Caki2 (cell line): ENCODE measurements at regions not wholly inside any gene's neighbourhood (a gene's known extent, or its start where the extent isn't known, plus 50 kb on each side); places are given as distances from the start of the nearest gene placed in this dataset.
A peak's percentile ranks its signal among the peaks of the same experiment; 100 is the strongest.
"Not testable (repeated sequence)": the region's sequence is repeated elsewhere in the genome, so short reads cannot be mapped to it uniquely, and the experiment has no call there.

Source experiments
- DNase-seq: peaks from one replicate; pipeline ENCODE4 v3.0.0-alpha.2; 2015; ENCODE audit warnings: low read depth
- in situ Hi-C: cut with HindIII; loops from 2 replicates; pipeline ENCODE4 v1.10.0; 2016; ENCODE audit warnings: low sequenced_read_pairs, low pct_unique_long_range_greater_than_20kb, mixed read lengths

DNA sequence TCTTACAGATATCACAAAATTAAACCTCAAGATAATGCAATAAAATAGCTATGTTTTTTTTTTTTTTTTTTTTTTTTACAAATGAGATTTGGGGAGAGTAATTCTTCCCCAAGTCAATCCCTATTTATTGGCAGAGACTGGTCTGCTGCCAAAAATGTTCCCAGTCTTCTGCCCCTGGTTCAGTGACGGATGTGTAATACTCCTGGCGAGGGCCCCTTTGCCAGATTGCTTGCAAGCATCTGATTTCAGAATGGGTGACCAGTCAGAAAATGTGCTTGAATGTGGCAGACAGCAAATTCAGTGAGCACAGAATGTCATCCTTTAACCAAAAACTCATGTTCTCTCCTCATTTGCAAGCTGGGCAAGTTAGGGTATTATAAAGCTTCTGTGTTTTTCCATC is 363.8 kb upstream of the MTNR1B start:
- no peak for DNase-seq
- in situ Hi-C loops = no loop called here

DNA sequence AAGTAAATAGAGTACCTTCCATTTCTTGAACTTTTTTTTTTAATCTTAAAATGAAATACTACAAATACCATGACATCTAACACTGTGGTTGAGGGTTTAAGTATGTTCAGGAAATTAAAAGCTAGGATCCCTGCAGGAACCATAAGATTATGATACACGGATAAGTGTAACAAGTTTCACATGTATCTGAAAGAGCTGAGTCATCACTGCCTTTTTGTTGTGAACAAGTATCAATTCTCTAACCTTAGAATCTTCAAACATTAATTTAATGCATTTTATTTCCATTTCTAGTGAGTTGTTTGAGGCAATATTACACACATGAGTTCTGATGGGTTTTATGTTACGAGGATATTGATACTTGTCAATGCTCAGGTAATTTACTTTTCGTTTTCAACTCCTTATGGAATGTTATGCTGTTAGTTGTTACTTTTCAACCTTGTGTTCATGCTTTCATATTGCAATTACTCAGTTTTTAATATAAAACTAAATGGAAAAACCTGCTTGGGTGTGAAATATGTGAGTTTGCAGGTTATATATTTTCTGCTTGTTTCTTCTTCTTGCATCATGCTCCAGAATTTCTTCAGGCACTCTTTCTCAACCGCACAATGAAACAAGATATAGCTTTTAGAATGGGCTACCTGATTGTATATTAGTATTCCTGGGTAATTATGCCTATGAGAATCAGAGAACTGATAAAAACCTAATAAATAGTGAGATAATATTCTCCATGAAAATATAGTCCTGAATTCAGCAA is 361.3 kb upstream of the MTNR1B start:
- DNase-seq = no peak
- in situ Hi-C loops = no loop called here

DNA sequence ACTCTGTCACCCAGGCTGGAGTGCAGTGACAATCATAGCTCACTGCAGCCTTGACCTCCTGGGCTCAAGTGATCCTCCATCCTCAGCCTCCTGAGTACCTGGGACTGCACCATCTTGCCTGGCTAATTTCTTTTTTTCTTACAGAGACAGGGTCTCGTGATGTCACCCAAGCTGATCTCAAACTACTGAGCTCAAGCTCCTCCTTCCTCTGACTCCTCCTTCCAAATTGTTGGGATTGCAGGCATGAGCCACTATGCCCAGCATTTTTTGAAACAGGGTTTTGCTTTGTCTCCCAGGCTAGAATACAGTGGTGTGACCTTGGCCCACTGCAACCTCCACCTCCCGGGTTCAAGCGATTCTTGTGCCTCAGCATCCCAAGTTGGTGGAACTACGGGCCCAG is 358.3 kb upstream of the MTNR1B start:
- DNase-seq = no peak
- in situ Hi-C loops = no loop called here

DNA sequence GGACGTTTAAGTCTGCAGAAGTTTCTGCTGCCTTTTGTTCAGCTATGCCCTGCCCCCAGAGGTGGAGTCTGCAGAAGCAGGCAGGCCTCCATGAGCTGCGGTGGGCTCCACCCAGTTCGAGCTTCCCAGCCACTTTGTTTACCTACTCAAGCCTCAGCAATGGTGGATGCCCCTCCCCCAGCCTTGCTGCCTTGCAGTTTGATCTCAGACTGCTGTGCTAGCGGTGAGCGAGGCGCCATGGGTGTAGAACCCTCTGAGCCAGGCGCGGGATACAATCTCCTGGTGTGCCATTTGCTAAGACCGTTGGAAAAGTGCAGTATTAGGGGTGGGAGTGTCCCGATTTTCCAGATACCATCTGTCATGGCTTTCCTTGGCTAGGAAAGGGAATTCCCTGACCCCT is 351.4 kb upstream of the MTNR1B start:
- DNase-seq, in situ Hi-C loops: not testable (repeated sequence)

DNA sequence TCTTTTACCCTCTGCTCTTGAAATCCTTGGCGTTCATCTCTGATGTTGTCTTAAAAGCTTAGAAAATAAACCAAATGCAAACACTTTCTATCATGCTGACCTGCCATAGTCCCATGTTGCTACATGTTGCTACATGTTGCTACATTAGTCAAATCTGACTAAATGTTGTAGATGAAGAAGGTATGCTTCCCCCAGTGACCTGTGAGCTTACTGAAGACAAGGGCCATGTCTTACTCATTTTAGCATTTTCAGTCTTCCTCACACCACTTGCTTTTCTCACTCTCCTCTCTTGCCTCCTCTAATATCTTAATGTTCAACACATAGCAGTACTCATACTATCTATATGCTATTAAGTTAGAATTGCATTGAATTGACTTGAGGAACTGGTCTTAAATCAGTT is 346.4 kb upstream of the MTNR1B start:
- DNase-seq = no peak
- in situ Hi-C loops = no loop called here

DNA sequence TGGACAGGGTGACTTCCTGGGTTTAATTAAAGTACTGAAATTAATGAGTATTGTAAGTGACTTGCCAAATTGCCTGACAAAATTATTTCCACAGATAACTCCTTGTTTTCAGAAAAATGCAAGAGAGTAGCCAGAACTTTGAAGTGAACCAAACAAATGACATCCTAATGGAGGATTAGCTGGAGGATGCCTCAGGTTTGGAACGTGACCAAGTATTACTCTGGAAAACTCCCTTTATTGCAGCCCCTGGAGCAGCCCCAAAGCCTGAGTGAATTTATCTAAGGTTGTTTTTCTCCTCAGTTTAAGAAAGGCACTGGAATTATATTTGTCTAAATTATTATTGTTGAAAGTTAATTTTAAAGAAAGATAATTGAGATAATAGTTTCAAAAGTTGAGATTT is 343.6 kb upstream of the MTNR1B start:
- in situ Hi-C loops = no loop called here
- DNase-seq = no peak

DNA sequence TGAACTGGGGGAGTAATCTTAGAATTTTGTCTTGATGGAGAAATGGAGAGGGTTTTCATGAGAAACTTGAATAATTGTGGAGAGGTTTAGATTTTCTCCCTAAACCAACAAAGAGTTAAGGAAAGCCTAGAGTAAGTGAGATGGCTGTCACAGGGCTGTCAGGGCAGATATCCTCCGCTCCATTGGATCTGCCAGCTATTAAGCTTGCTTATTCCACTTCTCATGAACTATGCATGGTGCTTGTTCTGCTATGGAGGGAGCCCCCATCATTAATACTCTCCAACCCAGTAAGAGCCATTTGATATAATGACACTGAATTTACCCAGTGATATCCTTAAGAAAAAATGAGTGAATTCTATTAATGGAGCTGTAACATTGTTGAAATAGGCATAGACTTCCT is 342.8 kb upstream of the MTNR1B start:
- no peak for DNase-seq
- in situ Hi-C loops = no loop called here

DNA sequence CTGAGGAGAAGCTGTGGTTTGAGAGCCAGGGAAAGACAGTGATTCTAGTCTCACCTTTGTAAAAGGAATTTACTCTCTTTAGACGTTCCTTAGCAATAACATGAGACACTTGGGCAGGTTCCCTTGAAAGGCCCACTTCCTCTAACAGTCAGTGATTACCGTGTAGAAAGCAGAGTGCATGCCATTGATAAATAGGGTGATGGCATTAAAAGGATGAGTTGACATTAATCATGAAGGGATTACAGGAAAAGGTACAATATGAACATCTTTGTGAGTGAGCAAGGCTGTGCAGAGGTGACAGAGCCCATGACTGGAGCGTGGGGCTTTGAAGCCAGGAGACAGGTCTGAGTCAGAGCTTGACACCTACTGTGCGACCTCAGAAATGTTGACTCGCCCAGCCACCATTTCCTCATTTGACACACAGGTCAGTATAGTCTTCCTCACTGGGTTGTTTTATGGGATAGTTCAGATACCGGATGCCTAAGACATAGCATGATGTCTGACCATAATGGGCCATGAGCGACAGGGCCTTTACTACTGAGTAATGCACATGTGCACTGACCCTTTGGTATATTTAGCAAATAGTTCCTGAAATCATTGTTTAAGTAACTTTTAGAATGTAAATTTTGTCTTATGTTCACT is 341.7 kb upstream of the MTNR1B start:
- peak; percentile 77 for DNase-seq
- in situ Hi-C loops = no loop called here

DNA sequence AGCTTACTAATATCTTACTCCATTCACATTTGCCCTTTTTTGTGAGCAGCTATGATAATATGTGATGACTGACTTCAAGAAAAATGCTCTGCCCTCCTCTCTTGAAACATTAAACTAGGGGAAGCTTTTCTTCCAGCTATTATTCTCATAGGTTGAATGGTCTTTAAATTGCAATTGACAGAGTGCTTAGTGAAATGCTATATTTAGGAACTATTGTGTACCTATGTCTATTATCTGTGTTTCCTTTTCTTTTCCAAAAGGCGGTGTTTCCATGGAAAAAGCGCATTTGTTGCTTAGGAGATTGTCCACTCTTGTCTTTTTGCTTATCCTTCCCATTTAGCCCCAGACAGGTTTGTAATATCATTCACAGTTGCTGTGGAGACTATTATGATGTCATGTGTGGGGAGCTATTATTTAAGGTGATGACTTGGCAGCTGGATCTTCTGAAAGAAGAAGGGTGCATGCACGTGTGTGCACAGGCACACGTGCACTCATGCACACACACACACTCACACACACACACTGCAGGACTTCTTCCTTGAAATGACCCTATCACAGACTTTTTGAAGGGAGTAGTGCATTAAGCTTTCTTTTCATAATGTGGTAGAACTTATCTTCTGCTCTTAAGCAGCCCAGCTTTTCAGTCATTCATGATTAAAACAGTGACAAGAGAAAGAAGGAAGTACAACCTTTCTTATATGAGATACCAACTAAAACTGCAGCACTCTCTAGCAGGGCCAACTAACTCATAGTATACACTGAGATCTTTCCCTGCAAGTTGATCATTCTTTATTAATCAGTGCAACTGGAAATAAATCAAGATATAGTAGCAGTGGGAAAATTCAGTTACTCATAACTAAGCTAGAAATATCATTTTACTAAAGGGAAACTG is 340.8 kb upstream of the MTNR1B start:
- peak; percentile 57 for DNase-seq
- in situ Hi-C loops = no loop called here

DNA sequence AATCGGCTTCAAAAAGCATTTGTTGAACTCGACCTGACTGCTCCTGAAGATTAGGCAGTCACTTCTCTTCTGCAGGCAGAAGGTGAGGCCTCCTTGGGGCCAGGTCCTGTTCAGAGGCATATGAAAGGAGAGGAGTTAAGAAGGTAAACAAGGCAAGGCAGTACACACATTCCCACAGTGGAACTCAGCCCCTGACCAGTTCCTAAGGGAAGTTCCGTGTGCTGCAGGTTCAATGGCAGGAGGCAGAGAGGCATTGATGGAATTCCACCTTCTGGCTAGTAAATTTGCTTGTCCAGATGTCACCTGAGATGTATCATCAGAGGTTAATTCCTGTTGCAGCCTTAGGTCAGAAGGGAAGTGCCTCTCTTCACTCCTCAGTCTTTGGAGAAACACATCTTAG is 337.0 kb upstream of the MTNR1B start:
- in situ Hi-C loops = no loop called here
- DNase-seq = no peak

DNA sequence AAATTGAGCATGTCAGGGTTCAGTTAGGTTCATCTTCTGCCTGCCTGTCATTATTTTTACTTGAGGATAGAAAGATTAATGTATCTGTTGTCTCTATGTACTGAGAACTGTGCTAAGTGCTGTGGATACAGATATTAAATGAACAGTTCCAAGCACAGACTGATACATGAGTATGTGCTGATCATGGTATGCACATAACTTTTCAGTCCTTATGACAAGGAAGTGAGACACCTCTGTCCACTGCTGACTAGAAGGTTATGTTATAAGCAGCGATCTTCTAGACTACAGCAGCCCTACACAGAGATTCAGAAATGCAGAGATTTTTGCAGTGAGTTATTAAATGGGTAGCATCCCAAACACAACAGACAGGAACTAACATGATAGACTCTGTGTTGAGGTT is 335.6 kb upstream of the MTNR1B start:
- in situ Hi-C loops = no loop called here
- no peak for DNase-seq

DNA sequence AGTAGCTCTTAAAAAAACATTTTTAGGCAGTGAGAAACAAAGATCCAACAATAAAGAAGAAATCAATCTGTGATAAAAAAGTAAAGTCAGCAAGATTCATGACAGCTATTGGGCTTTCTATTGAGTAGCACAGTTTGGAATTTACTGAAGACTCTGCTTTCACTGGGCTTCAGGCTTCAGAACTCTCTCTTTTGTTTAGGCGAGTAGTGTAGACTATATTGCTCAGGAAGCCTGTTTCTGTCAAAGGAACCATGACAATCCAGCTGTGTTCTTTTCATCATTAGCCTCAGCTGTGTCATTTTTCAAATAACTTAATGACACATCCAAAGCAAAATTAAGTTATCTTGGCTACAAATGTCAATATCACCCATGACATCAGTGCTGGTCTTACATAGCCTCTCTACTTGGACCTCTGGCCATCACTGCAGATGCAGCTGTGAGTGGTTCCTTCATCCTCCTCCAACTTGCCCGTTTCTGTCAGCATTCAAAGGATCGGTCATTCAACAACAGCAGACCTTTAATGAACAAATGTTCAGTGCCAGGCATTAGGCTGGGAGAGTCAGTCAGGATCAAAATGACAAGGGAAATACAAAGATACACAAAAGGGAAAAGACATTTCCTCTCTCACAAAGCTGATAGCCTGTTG is 332.8 kb upstream of the MTNR1B start:
- DNase-seq = no peak
- in situ Hi-C loops = no loop called here

DNA sequence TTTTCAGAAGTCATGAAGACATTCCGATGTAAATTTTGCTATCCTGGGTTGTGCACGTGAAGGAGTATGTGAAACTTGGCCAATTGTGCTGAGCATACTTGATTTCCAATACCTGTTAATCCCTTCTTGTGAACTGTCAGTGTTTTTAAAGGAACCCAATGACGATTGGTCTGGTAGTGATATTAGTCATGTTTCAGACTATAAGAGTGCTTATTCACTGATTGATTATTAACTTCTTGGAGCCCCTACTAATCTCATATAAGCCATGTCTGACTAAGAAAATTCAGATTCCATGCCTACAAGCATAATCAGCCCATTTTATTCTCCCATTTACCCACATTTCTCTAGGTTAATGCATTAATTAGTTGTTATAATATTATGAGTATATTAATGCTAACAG is 330.8 kb upstream of the MTNR1B start:
- in situ Hi-C loops = no loop called here
- DNase-seq = peak; percentile 44

DNA sequence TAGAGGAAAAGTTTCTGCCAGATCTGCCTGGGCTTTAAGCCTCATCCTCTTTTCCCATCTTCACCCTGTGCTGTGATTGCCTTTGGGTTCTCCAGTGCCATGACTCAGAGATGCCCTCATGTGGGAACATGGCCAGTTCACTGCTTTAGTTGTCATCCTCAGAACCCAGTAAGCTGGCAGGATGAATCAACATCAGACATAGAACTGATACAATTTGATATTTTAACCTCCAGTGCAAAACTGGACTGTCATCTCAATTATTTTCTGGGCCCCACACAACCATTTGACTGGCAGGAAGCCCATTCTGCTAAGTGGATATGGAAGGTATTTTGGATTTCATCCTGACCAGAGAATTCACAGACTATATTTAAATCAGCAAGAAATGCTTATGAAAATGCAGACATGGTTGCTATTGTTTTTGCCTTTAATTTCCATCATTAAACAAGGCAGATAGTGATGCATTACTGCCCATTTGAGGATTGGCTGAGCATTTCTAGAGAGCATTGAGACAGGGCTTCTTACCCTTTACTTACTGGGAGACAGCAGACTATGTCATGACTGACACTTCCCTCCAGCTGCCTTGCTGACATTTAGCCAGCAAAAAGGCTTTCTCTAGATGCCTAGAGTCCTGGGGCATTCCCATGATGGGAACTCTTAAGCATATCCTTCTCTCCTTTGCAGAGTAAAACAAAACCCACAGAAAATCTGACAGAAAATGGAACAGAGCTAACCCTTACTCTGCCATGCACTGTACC is 327.1 kb upstream of the MTNR1B start:
- DNase-seq = no peak
- in situ Hi-C loops = no loop called here

DNA sequence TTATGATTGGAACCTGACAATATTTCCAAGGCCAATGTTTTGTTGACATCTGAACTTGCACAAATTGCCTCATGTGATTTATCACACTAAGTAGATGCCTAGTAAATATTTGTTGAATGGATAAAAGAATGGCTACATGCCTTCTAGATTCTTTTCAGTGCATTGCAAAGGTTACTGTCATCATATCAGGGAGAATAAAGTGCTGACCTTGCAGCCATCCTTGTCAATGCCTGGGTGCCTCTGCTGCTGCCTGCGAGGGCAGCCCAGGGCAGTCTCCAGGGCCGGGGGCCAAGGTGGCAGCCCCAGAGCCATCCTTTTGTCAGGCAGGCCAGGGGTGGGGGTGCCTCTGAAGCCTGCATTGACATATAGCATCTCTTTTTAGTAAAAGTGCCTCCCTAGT is 325.6 kb upstream of the MTNR1B start:
- DNase-seq = no peak
- in situ Hi-C loops = no loop called here

DNA sequence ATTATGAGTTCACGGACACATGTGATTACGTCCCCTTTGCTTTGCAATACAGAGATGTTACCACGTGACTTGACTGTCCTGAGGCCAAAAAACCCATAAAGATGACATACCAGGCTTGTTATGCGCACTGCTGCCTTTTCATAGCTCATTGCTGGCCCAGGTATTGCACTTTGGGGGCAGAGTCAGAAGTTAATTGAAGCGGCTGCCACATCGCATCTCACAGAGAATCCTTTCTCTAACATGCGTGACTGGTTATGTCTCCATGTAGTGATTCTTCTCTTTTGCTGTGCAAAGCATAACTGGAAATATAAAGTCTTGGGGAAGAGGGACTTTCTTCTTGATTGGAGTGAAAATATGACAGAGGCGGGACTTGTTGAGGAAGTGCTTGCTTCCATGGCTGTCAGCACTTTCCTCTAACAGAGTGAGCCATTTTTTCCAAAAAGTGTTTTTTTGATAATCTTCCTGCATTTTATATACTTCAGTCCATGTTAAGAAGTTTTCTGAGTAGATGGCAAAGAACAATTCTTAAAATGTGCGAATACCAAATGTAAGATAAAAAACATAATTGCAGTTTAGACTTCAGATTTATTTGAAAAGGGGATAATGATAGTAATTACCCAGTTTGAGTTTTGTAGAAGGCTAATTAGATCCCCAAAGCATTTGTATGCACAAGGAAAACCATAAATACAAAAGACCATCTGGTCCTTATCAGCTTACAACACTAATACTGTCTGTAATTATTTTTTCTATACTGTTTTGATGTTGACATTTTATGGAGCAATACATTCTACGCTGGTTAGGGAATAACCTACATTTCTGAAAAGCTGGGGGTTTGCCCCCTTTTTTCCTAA is 324.6 kb upstream of the MTNR1B start:
- no peak for DNase-seq
- in situ Hi-C loops = no loop called here

DNA sequence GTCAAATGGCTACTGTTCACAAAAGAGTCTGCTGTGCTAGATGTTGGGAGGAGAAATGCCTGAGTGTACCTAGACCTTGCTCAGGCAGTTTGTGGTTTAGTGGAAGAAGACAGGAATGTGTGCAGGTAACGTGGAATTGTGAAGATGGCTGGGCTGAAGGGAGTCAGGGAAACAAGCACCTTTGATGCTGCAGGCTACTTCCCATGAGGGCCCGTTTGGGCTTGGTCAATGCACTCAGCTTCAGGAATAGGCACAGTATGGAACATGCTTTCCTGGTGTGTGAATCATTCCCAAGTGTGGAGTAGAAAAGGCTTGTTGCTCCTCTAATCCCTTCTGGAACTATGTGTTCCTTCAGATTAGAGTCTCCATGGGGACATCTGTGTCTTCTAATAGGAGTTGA is 318.3 kb upstream of the MTNR1B start:
- in situ Hi-C loops = no loop called here
- no peak for DNase-seq
